C4-2B (cell line): ENCODE measurements at regions not wholly inside any gene's neighbourhood (a gene's known extent, or its start where the extent isn't known, plus 50 kb on each side); places are given as distances from the start of the nearest gene placed in this dataset.

Experiments used
- CTCF ChIP-seq: fragments of 450-650 bp; conservative IDR thresholded peaks from 2 replicates; pipeline ENCODE4 v1.5.1; 2017; ENCODE audit warnings: mild to moderate bottlenecking
- ZFX ChIP-seq: fragments of 450-650 bp; IDR thresholded peaks from 2 replicates; pipeline ENCODE4 v1.6.1; 2017

GRCh38 chr11:27908621-27909020, 199.3 kb downstream of the KIF18A start:
- no peak for TF ChIP-seq CTCF
- no peak for TF ChIP-seq ZFX
